ENCODE measurements at regions not wholly inside any gene's neighbourhood (a gene's known extent, or its start where the extent isn't known, plus 50 kb on each side); places are given as distances from the start of the nearest gene placed in this dataset.

- no peak for DNase-seq (ENCODE audit: low read depth in 3 of 3)
These were observed 250.9 kb upstream of the SORCS1 start for GRCh38 chr10:107415446-107415845.

GRCh38 chr10:107413971-107414370 is 249.5 kb upstream of the SORCS1 start:
- no peak for DNase-seq (ENCODE audit: low read depth in 3 of 3)

- no peak for DNase-seq (ENCODE audit: low read depth in 3 of 3)
These were observed 245.0 kb upstream of the SORCS1 start for GRCh38 chr10:107409522-107409921.

- no peak for DNase-seq (ENCODE audit: low read depth in 3 of 3)
These were observed 233.6 kb upstream of the SORCS1 start for GRCh38 chr10:107398115-107398514.

GRCh38 chr10:107391901-107392300 is 227.4 kb upstream of the SORCS1 start:
- no peak for DNase-seq (ENCODE audit: low read depth in 3 of 3)

- DNase-seq (ENCODE audit: low read depth in 3 of 3): no peak
These were observed 226.1 kb upstream of the SORCS1 start for GRCh38 chr10:107390563-107390962.

GRCh38 chr10:107383357-107383756 is 218.9 kb upstream of the SORCS1 start:
- DNase-seq (ENCODE audit: low read depth in 3 of 3): no peak

- DNase-seq (ENCODE audit: low read depth in 3 of 3): no peak
These were observed 215.1 kb upstream of the SORCS1 start for GRCh38 chr10:107379601-107380000.

- no peak for DNase-seq (ENCODE audit: low read depth in 3 of 3)
These were observed 207.3 kb upstream of the SORCS1 start for GRCh38 chr10:107371801-107372200.

- DNase-seq (ENCODE audit: low read depth in 3 of 3): no peak
These were observed 200.4 kb upstream of the SORCS1 start for GRCh38 chr10:107364872-107365271.

- DNase-seq (ENCODE audit: low read depth in 3 of 3): no peak
These were observed 197.8 kb upstream of the SORCS1 start for GRCh38 chr10:107362306-107362705.

GRCh38 chr10:107357033-107357432 is 192.5 kb upstream of the SORCS1 start:
- DNase-seq (ENCODE audit: low read depth in 3 of 3): no peak

- DNase-seq (ENCODE audit: low read depth in 3 of 3): no peak
These were observed 191.9 kb upstream of the SORCS1 start for GRCh38 chr10:107356396-107356795.

GRCh38 chr10:107342711-107343110 is 178.2 kb upstream of the SORCS1 start:
- DNase-seq (ENCODE audit: low read depth in 3 of 3): no peak

GRCh38 chr10:107341281-107341680 is 176.8 kb upstream of the SORCS1 start:
- no peak for DNase-seq (ENCODE audit: low read depth in 3 of 3)

- DNase-seq (ENCODE audit: low read depth in 3 of 3): no peak
These were observed 175.8 kb upstream of the SORCS1 start for GRCh38 chr10:107340326-107340725.

GRCh38 chr10:107336061-107336460 is 171.6 kb upstream of the SORCS1 start:
- no peak for DNase-seq (ENCODE audit: low read depth in 3 of 3)

- DNase-seq (ENCODE audit: low read depth in 3 of 3): no peak
These were observed 153.1 kb upstream of the SORCS1 start for GRCh38 chr10:107317592-107317991.

GRCh38 chr10:107303203-107303602 is 138.7 kb upstream of the SORCS1 start:
- no peak for DNase-seq (ENCODE audit: low read depth in 3 of 3)

GRCh38 chr10:107299606-107300005 is 135.1 kb upstream of the SORCS1 start:
- DNase-seq (ENCODE audit: low read depth in 3 of 3): no peak

- no peak for DNase-seq (ENCODE audit: low read depth in 3 of 3)
These were observed 119.7 kb upstream of the SORCS1 start for GRCh38 chr10:107284187-107284586.

- no peak for DNase-seq (ENCODE audit: low read depth in 3 of 3)
These were observed 115.8 kb upstream of the SORCS1 start for GRCh38 chr10:107280293-107280692.

GRCh38 chr10:107277591-107277990 is 113.1 kb upstream of the SORCS1 start:
- no peak for DNase-seq (ENCODE audit: low read depth in 3 of 3)

GRCh38 chr10:107275806-107276205 is 111.3 kb upstream of the SORCS1 start:
- no peak for DNase-seq (ENCODE audit: low read depth in 3 of 3)

- DNase-seq (ENCODE audit: low read depth in 3 of 3): no peak
These were observed 105.1 kb upstream of the SORCS1 start for GRCh38 chr10:107269626-107270025.

All from stimulated activated CD4-positive, alpha-beta T cell treated with anti-CD3 and anti-CD28 coated beads, TNF-alpha, amount 100 ng/mL, for 24 hours (primary cell).